Stimulated activated naive CD4-positive, alpha-beta T cell (primary cell): ENCODE measurements at regions not wholly inside any gene's neighbourhood (a gene's known extent, or its start where the extent isn't known, plus 50 kb on each side); places are given as distances from the start of the nearest gene placed in this dataset.
"Not testable (repeated sequence)": the region's sequence is repeated elsewhere in the genome, so short reads cannot be mapped to it uniquely, and the experiment has no call there.

Experiments
- DNase-seq, 6 experiments: peaks; one replicate each; lab custom pipeline; 2025; lab: John Stamatoyannopoulos, UW

DNA sequence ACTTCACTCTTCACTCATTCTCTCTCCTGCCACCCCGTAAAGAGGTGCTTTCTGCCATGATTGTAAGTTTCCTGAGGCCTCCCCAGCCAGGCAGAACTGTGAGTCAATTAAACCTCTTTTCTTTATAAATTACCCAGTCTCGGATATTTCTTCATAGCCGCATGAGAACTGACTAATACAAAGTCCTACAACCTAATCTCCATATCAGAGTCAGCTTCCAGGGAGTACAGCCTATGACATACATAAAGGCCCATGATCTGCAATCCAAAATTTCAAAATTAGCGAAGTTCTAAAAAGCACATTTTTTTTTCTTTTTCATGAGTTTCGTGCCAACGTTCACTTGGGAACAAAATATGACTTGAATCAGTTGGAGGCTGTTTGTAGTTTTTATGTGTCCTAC, 256.9 kb upstream of the DUSP10 start:
- DNase-seq: no peak

DNA sequence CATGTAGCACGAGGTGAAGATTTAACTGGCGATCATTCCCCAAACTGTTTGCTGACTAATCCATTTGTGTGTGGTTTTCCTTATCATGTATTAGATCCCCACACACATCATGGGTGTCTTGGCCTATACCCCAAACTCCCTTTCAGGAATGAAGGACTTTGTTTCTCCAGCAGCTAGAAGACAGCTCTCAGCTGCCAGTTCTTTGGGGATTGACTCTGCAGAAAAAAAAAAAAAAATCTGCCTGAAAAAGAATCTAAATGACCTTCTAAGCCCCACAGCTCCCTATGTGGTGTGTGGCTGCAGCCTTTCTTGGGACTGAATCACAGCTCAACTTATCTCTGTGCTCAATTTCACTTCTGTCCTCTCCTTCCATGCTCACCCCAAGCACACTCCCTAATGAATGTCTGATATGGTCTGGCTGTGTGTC, 256.3 kb upstream of the DUSP10 start:
- no peak for DNase-seq

DNA sequence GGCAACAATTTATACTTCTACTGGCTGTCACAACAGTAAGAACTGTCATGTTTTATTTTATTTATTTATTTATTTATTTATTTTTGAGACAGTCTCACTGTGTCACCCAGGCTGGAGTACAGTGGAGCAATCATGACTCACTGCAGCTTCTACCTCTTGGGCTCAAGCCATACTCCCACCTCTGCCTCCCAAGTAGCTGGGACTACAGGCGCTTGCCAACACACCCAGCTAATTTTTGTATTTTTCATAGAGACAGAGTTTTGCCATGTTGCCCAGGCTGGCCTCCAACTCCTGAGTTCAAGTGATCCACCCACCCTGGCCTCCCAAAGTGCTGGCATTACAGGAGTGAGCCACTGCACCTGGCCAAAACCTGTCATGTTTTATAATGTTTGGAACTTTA, 255.1 kb upstream of the DUSP10 start:
- not testable (repeated sequence) for DNase-seq

DNA sequence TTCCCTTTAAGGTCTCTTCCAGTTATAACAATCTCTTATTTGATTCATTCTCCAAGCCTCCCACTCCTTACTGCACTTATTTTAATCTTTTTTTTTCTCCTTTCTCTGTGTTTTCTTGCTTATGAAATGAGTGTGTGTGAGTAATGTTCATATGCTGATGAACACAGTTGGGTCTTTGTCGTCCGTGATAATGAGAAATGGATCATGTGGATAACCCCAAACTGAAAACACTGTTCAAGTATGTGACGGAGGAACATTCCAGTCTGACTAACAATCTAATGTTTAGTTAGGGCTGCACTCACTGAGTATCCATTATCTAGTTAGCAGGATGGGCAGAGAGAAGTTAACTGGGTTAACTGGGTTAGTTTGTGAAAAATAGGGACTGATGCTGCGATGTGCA, 253.1 kb upstream of the DUSP10 start:
- DNase-seq: no peak

DNA sequence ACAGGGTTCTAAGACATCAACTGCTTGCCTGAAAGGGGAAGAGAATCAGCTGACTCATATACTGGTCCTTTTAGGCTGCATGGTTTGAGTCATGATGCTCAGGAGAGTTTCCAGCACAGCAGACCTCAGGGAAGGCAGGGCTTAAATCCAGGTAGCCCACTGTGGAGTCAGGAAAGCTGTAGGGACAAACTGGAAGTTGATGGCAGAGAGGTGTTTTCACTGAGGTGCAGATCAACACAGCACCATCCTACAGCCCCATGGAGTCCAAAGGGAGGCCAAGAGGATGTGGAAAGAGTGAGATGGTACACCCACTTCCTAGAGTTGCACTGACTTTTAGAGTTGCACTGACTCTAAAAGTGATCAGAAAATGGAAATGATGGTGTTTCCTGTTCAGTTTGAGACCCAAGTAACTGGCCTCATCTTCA, 252.4 kb upstream of the DUSP10 start:
- DNase-seq: no peak

DNA sequence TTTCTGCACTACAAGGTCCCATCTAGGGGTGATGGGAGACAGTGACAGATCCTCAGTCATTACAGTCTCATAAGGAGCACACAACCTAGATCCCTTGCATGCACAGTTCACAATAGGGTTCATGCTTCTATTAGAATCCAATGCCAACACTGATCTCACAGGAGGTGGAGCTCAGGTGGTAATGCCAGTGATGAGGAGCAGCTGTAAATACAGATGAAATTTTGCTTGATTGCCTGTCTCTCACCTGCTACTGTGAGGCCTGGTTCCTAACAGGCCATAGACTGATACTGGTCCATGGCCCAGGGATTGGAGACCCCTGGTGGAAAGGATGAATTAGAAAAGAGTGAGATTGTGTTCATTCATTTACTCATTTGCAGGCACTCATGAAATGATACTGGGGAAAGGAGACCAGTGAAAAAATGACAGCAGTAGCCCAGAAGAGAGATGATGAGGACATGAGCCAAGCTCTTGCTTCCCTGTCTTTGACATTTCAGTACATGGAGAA, 251.6 kb upstream of the DUSP10 start:
- DNase-seq: no peak

DNA sequence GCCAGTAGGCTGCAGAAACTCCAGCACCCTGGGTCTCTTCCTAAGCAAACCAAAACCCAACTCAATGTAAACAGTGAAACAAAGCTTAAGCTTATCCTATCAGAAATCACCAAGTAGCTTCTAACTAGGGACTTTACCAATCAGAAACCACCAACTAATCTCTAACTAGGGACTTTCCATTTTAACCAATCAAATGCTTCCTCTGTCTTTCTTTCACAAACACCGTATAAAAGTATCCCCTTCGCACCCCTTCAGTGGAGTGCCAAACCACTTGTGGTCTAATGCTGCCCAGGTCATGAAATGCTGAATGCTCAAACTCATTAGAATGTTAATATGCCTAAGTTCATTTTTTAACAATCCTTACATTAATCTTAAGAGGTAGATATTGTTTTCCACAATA, 250.5 kb upstream of the DUSP10 start:
- DNase-seq: no peak

DNA sequence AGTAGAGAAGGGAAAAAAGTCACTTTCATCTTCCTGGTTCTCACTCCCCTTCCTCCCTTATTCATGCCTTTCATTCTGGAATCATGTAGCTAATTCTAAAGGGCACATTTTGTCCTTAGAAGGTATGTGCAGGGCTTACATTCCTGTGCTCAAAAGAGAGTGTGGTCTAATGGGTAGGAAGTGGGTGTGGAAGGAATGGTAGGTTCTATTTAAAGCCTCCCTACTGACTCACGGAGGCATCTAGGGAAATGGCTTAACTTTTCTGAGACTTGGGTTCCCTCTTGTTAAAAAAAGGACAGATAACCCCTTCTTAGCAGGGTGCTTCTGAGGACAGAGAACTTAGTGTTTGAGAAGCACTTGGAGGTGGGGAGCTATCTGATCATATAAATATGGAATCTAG, 249.3 kb upstream of the DUSP10 start:
- DNase-seq: no peak

DNA sequence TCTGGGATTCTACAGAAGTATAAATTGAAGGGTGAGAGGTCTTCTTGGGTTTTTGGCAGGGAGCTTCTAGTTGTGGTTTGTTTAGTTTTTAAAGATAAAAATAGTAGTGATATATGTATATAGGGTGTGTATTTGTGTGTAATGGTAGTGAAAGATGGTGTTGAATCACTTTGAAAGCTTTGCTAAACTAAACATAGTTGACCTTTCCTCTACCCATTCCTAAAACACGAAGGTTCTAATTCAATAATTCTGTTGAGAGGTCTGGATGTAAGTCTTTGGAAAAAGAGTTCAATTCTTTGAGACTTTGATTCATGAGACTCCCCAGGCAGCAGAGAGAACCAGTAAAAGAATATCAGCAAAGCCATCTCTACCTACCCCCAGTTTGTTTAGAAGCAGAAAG, 247.9 kb upstream of the DUSP10 start:
- no peak for DNase-seq

DNA sequence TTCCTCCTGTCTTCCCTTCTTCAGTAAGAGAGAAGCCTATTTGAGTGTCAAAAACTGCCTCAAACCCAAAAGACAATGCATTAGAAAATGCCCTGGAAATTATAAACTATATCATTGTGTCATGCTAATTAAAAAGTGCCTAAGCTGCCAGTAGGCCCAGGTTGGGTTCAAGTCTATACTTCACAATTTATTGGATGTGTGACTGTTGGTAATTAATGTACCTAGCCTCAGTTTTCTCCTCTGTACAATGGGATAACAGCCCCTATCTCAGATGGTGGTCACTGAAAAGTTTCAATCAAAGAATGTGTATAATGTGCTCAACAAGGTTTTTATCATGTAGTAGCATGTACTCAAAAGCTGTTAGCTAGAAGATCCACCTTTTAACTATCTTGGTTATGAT, 246.9 kb upstream of the DUSP10 start:
- DNase-seq: no peak

DNA sequence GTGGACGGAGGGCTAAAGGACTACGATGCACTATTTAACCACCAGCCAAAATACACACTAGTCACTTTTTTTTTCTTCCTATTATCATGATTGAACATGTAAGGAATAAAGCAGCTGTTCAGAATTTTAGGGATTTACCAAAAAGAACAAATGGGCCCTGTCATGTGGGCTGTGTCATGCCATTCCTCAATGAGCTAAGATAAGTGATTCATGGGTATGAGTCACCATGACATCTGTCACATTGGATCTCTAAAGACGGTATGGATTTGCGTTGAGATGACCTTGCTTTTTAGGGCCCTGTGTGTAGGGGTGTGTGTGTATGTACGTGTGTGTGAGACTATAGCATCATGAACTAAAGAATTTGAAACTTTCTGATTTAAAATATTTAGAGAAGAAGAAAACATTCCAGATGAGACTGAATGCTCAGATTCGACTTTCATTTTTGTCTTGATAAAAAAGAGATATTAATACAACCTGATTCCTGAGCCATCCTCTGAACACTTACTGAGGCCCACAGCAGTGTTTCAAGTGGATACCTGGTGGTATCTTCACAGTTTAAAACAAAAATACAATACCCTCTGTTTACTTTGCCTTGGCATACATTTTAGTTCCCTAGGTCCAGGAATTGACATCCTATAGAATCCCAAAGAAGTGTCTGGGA, 246.1 kb upstream of the DUSP10 start:
- DNase-seq: no peak

DNA sequence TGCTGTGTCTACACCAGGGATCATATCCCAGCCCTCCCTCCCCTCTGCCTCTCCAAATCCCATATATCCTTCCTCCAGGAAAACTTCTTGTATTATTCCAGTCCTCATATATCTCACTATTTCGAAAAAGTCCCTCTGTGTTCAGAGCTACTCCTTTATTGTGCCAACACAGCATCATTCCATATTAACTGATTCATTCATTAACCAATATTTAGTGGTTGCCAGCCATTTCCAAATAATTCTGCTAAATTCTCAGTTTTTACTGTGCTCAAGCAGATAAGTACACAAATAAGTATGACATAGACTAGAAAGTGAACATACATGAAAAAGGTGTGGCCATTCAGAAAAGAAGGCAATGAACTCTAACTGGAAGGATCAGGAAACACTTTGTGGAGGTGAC, 241.6 kb upstream of the DUSP10 start:
- no peak for DNase-seq

DNA sequence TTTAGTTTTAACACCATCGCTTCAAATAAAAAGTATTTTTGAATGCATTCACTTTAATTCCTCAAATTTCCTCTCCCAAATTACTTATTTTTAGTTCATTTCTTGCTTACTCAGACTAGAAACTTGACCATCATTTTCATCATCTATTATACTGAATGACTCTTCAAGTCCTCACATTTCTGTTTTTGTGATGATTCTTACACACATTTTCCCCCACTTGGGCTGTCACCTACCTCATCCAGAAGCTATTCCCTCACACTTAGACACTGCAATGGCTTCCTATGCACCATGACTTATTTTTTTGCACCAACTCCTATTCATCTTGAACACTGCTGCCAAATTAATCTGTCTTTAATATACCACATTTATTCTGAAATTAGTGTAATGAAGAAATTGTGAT, 239.6 kb upstream of the DUSP10 start:
- DNase-seq: no peak

DNA sequence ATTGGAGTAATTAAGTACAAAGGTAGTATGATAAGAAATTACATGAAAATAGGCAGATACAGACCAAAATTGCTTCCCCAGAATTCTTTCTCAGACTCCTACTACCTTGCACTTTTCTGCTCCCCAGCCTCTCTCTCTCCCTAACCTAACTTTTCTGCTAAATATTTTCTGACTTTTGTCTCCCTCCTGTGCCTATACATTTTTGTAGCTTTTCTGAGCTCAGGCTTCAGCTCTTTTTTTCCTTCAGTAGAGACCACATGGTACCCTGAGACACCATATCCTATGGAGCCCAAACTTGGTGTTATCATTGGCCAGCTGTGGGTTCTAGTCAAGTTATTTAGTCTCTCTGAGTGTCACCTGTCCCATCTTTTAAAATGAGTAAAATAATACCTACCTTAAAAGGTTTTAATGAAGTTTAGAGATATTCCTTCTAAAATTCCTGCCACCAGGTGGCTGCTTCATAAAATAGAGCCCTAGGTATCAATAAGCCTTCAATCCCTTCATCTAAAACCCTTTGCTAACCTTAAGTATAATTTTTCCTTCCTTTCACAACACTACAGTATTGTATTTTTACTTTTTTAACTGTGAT, 237.6 kb upstream of the DUSP10 start:
- no peak for DNase-seq

DNA sequence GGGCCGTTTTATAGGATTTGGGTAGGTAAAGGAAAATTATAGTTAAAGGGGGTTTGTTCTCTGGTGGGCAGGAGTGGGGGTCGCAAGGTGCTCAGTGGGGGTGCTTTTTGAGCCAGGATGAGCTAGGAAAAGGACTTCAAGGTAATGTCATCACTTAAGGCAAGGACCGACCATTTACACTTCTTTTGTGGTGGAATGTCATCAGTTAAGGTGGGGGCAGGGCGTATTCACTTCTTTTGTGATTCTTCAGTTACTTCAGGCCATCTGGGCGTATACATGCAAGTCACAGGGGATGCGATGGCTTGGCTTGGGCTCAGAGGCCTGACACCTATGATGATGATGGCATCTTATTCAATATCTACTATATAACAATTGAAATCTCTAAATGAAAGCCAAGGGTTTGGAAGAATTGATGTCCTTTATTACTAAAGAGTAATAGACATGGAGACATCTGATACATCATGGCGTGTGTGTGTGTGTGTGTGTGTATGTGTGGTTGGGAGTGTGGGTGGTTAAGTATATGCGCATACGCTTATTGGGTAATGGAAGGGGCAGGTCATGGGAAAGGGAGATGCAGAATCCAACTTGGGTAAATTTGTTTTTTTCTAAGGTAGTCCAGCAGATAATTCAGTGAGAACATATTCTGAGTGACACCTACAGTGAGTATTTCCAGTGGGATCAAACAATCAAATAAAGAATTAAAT, 236.9 kb upstream of the DUSP10 start:
- not testable (repeated sequence) for DNase-seq

DNA sequence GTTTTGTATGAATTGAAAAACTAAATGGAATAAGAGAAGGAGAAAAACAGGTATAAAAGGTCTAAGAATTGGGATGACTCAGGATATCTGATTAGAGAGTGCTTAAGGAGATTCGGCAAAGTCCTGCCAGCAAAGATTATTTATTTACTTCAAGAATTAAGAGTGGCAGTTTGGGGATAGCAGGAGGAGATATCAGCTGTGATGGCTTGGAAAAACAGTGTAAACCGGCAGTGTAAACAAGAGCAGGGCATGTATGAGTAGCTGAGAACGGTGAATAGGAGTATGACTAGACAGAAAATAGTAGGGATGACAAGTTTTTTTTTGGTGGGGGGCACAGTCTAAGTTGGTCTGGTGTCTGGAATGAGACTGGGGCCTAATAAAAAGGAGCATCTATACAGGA, 231.9 kb upstream of the DUSP10 start:
- not testable (repeated sequence) for DNase-seq

DNA sequence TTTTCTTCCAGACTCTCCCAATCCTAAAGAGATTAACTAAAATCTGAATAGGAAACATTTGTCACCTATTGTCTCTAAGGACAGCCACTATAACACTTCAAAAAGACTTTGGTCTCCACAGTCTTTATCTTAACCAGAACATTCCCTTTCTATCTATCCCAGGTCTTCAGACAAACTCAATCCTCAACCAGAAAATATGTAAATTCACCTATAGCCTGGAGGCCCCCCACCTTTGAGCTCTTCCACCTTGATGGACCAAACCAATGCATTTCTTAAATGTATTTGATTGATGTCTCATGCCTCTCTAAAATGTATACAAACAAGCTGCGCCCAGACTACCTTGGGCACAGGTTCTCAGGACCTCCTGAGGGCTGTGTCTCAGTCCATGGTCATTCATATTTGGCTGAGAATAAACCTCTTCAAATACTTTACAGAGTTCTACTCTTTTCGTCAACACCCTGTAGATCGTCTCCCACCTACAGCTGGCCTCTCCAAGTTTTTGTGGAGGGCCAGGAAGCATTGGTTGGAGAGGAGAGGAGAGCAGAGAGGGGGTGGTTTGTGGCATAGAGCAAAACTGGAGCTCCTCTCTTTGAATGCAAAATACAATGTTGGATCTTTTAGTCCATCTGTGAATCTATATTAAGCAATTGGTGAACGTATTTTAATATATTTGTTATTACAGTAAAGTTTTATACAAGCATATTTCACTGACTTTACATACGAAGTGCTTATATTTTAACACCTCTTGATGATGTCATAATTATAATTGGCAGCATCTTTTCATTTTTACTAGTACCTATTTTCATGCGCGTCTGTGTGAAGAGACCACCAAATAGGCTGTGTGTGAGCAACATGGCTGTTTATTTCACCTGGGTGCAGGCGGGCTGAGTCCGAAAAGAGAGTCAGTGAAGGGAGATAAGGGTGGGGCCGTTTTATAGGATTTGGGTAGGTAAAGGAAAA, 230.7 kb upstream of the DUSP10 start:
- no peak for DNase-seq

DNA sequence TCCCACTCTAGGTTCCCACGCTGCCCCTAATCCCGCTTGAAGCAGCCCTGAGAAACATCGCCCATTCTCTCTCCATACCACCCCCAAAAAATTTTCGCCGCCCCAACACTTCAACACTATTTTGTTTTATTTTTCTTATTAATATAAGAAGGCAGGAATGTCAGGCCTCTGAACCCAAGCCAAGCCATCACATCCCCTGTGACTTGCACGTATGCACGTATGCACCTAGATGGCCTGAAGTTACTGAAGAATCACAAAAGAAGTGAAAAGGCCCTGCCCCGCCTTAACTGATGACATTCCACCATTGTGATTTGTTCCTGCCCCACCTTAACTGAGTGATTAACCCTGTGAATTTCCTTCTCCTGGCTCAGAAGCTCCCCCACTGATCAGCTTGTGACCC, 229.1 kb upstream of the DUSP10 start:
- DNase-seq: not testable (repeated sequence)

DNA sequence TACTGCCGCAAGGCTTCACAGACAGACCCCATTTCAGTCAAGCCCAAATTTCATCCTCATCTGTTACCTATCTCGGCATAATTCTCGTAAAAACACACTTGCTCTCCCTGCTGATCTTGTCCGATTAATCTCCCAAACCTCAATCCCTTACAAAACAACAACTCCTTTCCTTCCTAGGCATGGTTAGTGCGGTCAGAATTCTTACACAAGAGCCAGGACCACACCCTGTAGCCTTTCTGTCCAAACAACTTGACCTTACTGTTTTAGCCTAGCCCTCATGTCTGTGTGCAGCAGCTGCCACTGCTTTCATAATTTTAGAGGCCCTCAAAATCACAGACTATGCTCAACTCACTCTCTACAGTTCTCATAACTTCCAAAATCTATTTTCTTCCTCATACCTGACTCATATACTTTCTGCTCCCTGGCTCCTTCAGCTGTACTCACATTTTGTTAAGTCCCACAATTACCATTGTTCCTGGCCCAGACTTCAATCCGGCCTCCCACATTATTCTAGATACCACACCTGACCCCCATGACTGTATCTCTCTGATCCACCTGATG, 227.5 kb upstream of the DUSP10 start:
- not testable (repeated sequence) for DNase-seq

DNA sequence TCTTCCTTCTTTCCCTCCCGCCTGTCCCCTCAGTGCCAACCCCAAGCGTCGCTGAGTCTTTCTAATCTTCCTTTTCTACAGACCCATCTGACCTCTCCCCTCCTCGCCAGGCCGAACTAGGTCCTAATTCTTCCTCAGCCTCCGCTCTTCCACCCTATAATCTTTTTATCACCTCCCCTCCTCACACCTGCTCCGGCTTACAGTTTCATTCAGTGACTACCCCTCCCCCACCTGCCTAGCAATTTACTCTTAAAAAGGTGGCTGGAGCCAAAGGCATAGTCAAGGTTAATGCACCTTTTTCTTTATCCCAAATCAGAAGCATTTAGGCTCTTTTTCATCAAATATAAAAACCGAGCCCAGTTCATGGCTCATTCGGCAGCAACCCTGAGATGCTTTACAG, 225.6 kb upstream of the DUSP10 start:
- DNase-seq: not testable (repeated sequence)

DNA sequence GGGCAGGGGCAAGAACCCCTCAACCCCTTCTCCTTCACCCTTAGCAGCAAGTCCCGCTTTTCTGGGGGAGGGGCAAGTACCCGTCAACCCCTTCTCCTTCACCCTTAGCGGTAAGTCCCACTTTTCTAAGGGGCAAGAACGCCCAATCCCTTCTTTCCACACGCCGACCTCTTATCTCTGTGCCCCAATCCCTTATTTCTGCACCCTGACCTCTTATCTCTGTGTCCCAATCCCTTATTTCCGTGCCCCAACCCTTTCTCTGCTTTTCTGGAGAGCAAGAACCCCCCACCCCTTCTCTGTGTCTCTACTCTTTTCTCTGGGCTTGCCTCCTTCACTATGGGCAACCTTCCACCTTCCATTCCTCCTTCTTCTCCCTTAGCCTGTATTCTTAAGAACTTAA, 225.0 kb upstream of the DUSP10 start:
- not testable (repeated sequence) for DNase-seq

DNA sequence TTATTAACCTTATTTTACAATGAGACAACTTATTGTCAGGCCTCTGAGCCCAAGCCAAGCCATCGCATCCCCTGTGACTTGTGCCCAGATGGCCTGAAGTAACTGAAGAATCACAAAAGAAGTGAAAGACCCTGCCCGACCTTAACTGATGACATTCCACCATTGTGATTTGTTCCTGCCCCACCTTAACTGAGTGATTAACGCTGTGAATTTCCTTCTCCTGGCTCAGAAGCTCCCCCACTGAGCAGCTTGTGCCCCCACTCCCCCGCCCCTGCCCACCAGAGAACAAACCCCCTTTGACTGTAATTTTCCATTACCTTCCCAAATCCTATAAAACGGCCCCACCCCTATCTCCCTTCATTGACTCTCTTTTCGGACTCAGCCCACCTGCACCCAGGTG, 224.0 kb upstream of the DUSP10 start:
- DNase-seq: not testable (repeated sequence)
